Ectodermal cell (in vitro differentiated cells): ENCODE measurements at regions not wholly inside any gene's neighbourhood (a gene's known extent, or its start where the extent isn't known, plus 50 kb on each side); places are given as distances from the start of the nearest gene placed in this dataset.

Experiments
- H3K27ac ChIP-seq: 2 replicates; pipeline ENCODE4 v1.7.0; 2013; ENCODE audit warnings: mild to moderate bottlenecking, low read depth, low read length; ENCODE audit not compliant: insufficient read depth, poor library complexity, severe bottlenecking
- H3K27me3 ChIP-seq: 2 replicates; pipeline ENCODE4 v1.7.0; 2013; ENCODE audit warnings: mild to moderate bottlenecking, low read length; ENCODE audit not compliant: insufficient read depth, control insufficient read depth, poor library complexity, severe bottlenecking
- H3K36me3 ChIP-seq: one replicate; pipeline ENCODE4 v1.7.0; 2013; ENCODE audit warnings: low read length; ENCODE audit not compliant: control insufficient read depth, insufficient read depth
- H3K4me1 ChIP-seq: one replicate; pipeline ENCODE4 v1.7.0; 2013; ENCODE audit warnings: low read length; ENCODE audit not compliant: control insufficient read depth, insufficient read depth
- H3K4me3 ChIP-seq: 2 replicates; pipeline ENCODE4 v1.7.0; 2013; ENCODE audit warnings: low read depth, low read length, control low read depth; ENCODE audit not compliant: insufficient read depth
- H3K9me3 ChIP-seq: 2 replicates; pipeline ENCODE4 v1.7.0; 2013; ENCODE audit warnings: mild to moderate bottlenecking, low read length, moderate library complexity; ENCODE audit not compliant: control insufficient read depth
- WGBS, 2 experiments: methylation state at CpG; one replicate each; pipeline ENCODE4 v1.1.7; 2013; ENCODE audit warnings: missing lambda C conversion rate in 2 of 2; 5-methylcytosine and 5-hydroxymethylcytosine counted together

DNA sequence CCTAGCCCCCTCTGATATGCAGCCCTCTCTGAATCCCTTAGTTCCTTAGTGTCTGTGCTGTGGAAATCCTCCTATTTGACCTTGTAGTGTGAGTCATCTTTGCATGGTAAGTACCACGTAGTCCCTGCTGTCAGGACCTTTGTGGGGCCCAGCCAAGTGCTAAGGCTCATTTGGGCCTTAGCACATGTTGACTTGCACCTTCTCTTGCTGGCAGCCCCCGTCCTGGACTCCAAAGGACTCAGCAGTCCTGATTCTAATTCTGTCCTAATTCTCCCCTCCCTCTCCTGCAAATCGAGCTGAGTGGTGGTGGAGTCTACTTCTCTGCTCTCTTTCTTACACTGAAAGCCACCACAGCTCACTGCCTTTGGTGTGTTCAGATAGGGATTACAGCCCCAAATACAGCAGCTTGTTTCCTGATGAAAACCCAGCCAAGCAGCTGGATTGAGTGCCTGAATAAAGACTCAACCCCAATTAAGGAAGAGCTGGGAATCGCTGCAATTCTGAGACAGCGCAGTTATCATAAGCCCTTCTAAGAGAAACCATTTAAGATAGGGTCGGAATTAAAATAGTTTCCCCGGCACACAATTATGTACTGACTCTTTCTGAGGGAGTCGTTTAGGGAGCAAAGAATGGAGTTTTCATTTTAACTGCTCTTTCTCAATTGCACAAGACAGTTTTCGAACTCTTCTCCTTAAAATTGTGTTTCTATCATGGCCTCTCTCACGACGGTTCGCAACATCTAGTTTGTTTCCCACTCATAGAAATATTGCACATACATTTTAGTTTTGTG, 215.6 kb upstream of the TNP1 start:
- Histone ChIP-seq H3K36me3 (no peaks in the 10 kb centered on the region), H3K4me3 (no peak overlapping the region), H3K27ac (no peak overlapping the region), H3K27me3 (no peaks in the 10 kb centered on the region), H3K4me1 (no peaks in the 10 kb centered on the region), H3K9me3 (no peaks in the 10 kb centered on the region)
- WGBS, 2 experiments: 89 to 92% methylated on average over 10 to 12 of the region's 12 CpGs

DNA sequence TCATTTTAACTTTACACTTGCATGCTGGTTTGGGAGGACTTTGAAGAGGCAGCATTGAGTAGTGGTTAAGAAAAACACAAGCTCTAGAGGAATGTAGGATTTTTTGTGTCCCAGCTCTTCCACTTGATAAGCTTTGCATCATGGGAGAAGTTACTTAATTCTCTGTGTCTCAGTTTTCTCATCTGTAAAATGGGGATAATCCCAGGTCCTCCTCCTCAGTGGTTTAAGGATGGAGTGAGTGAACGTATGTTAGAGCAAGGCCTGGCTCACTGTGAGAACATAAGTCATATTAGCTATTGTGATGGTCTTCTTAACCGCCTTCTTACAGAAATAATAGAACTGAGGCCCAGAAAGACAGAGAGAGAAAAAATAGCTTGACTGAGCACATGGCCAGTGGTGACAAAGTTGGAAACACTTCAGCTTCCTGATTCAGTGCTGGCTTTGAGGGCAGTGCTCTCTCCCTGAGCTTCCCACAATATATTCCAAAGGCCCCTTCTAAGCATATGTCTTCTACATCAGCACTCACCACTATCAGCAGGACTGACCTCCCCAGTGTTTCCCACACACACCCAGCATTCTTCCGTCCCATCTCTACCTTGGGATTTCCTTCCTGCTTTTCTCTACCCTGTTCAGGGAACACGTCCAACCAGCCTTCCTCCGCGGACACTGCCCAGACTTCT, 214.9 kb upstream of the TNP1 start:
- H3K9me3 ChIP-seq: no peaks in the 10 kb centered on the region
- WGBS, 2 experiments: 83 to 86% methylated on average over 6 of the region's 6 CpGs
- H3K4me3 ChIP-seq: no peak overlapping the region
- no peaks in the 10 kb centered on the region for H3K36me3 ChIP-seq
- H3K27me3 ChIP-seq: no peaks in the 10 kb centered on the region
- no peaks in the 10 kb centered on the region for H3K4me1 ChIP-seq
- no peak overlapping the region for H3K27ac ChIP-seq

DNA sequence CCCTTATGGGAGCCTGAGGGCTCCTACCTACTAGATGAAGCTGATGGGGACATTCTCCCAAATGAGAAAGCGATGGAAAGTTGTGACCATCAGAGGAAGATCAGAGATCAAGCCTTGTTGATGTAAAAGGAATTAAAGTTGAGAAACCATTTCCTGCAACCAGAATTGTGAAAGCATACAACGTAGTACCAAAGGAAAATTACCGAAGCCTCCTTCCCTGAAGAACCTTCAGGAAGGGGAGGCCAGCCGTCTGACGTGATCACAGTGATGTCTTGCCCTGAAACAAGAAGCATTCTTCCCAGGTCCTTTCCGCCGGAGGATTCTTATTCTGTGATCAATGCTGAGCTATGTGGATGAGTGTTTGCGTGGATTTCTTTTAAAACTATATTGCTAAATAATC, 211.6 kb upstream of the TNP1 start:
- Histone ChIP-seq H3K4me3 (no peak overlapping the region), H3K4me1 (no peaks in the 10 kb centered on the region), H3K9me3 (no peaks in the 10 kb centered on the region), H3K27me3 (no peaks in the 10 kb centered on the region), H3K27ac (no peak overlapping the region), H3K36me3 (no peaks in the 10 kb centered on the region)
- 88 to 89% methylated on average over 7 of the region's 8 CpGs for WGBS, 2 experiments

DNA sequence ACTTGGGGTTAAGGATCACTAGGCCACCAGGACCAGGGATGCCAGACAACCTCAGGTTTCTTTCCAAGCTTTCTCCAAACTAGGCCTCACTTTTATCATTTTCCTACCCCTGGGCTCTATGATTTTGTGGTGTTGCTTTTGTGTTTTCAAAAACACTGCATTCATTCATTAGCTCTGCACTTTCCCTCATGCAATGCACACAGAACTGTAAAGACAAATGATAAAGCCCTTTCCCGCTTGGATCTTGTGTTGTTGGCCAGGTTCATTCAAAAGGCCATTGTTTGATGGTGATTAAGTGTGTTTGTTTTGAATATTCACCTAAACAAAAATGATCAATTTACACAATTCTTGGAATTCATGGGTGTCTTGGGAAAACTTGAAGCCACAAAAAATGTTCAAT, 210.7 kb upstream of the TNP1 start:
- Histone ChIP-seq H3K27ac (no peak overlapping the region), H3K36me3 (no peaks in the 10 kb centered on the region), H3K27me3 (no peaks in the 10 kb centered on the region), H3K4me3 (no peak overlapping the region), H3K4me1 (no peaks in the 10 kb centered on the region), H3K9me3 (no peaks in the 10 kb centered on the region)
- WGBS, 2 experiments: 90% methylated on average over 1 of the region's 1 CpG; no CpG with 5 or more reads in 1 of the 2 experiments

DNA sequence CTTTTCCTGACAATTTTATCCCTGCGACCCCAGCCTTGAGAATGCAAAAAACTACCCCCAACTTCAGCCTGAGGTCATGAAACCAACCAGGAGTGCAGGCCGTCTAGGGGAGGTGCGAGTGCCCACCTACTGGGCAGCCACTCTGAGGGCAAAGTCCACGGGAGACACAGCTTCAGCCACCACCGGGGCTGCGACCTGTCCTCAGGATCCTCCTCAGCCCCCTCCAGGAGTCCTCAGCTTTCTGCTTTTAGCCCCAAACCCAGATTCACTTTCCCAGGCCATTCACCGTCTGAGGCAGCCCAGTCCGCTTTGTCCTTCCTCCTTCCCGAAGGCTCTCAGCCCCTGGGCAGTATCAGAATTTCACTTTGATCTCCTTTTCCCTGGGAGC, 210.2 kb upstream of the TNP1 start:
- H3K27ac ChIP-seq: no peak overlapping the region
- H3K36me3 ChIP-seq: no peaks in the 10 kb centered on the region
- no peak overlapping the region for H3K4me3 ChIP-seq
- 73 to 75% methylated on average over 9 of the region's 9 CpGs for WGBS, 2 experiments
- H3K9me3 ChIP-seq: no peaks in the 10 kb centered on the region
- H3K4me1 ChIP-seq: no peaks in the 10 kb centered on the region
- H3K27me3 ChIP-seq: no peaks in the 10 kb centered on the region

DNA sequence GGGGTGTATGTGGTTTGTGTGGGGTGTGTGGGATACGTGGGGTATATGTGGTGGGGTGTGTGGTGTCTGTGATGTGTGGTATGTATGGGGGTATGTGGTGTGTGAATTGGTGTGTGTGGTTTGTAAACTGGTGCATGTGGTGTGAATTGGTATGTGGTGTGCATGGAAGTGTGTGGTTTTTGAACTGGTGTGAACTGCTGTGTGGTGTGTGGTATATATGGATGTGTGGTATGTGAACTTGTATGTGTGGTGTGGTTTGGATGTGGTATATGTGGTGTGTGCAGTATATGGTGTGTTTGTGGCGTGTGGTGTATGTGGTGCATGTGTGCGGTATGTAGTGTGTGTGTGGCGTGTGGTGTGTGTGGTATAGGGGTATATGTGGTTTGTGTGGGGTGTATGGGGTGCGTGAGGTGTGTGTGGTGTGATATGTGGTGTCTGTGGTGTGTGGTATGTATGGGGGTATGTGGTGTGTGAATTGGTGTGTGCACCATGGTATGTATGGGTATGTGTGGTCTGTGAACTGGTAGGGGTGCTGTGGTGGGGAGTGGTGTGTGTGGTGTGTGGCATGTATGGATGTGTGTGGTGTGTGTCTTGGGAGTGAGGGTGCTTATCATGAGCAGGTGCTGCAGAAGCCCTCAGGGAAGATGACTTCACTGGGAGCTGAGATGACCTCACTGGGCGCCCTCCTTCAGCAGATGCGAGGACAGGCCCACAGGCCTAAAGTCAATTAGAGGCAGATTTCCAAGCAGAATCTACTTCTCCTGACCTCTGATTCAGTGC, 209.6 kb upstream of the TNP1 start:
- H3K36me3 ChIP-seq: no peaks in the 10 kb centered on the region
- H3K27me3 ChIP-seq: no peaks in the 10 kb centered on the region
- no peak overlapping the region for H3K4me3 ChIP-seq
- H3K4me1 ChIP-seq: peaks cover under 1% of the 10 kb centered on the region
- H3K27ac ChIP-seq: no peak overlapping the region
- no peaks in the 10 kb centered on the region for H3K9me3 ChIP-seq
- 92 to 95% methylated on average over 7 of the region's 7 CpGs for WGBS, 2 experiments

DNA sequence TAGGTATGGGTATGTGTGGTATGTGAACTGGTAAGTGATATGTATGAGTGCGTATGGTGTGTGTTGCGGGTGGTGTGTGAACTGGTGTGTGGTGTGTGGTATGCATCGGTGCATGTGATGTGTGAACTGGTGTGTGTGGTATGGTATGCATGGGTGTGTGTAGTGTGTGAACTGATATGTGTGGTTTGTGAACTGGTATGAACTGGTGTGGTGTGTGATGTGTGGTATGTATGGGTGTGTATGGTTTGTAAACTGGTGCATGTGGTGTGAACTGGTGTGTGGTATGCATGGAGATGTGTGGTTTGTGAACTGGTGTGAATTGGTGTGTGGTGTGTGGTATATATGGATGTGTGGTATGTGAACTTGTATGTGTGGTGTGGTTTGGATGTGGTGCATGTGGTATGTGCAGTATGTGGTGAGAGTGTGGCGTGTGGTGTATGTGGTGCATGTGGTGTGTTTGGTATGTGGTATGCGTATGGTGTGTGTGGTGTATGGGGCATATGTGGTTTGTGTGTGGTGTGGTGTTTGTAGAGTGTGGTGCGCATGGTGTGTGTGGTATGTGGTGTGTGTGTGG, 208.9 kb upstream of the TNP1 start:
- H3K4me1 ChIP-seq: peaks cover 7% of the 10 kb centered on the region
- no peaks in the 10 kb centered on the region for H3K9me3 ChIP-seq
- H3K27me3 ChIP-seq: no peaks in the 10 kb centered on the region
- WGBS, 2 experiments: 86 to 87% methylated on average over 6 of the region's 6 CpGs
- no peak overlapping the region for H3K4me3 ChIP-seq
- H3K36me3 ChIP-seq: no peaks in the 10 kb centered on the region
- H3K27ac ChIP-seq: no peak overlapping the region

DNA sequence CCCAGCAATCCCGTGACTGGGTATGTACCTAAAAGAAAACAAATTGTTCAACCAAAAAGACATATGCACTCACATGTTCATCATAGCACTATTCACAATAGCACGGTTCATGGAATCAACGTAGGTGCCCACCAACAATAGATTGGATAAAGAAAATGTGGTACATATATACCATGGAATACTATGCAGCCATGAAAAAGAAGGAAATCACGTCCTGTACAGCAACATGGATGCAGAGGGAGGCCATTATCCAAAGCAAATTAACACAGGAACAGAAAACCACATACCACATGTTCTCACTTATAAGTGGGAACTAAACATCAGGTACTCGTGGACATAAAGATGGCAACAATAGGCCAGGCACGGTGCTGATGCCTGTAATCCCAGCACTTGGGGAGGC, 207.9 kb upstream of the TNP1 start:
- Histone ChIP-seq H3K4me1 (peaks cover 16% of the 10 kb centered on the region), H3K9me3 (no peaks in the 10 kb centered on the region), H3K4me3 (no peak overlapping the region), H3K27me3 (no peaks in the 10 kb centered on the region), H3K27ac (no peak overlapping the region), H3K36me3 (no peaks in the 10 kb centered on the region)
- 95 to 97% methylated on average over 6 of the region's 6 CpGs for whole genome bisulfite sequencing, 2 experiments

DNA sequence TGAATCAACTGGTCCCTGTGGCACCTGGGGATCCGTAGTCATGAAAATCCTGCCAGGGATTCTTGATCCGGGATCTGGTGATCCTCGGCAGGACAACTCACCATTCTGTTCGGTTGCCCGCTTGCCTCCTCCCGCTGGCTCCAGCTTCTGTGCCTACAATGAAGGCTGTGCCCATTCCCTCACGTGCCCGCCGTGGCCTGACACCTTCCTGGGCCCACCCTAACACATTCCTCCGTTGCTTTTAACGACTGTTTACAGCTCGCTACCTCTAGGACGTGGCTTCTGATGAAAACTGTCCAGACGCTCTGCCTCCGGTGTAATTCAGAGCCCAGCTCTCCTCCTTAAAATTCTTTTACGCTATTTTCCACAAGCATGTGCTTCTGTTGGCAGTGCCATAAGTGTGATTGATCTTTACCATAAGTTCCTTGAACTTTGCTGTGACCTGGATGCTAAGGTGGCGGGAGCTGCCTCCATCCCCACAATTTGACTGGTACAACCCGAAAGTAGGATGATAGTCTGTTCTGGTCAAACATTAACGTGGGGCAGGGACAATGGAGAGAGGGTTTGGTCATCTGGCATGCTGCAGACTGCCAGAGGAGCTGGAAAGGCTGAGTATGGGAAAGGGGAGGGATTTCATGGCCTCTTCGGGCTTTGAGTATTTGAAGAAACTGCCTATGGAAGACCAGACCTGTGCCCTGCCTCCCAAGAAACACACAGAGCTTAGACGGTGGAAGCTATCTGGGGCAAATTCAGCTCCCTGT, 206.8 kb upstream of the TNP1 start:
- Histone ChIP-seq H3K4me1 (peaks cover 18% of the 10 kb centered on the region), H3K4me3 (no peak overlapping the region), H3K9me3 (no peaks in the 10 kb centered on the region), H3K27me3 (no peaks in the 10 kb centered on the region), H3K27ac (no peak overlapping the region), H3K36me3 (no peaks in the 10 kb centered on the region)
- 93% methylated on average over 20 to 21 of the region's 21 CpGs for WGBS, 2 experiments
